HFFc6 (cell line): ENCODE measurements at regions not wholly inside any gene's neighbourhood (a gene's known extent, or its start where the extent isn't known, plus 50 kb on each side); places are given as distances from the start of the nearest gene placed in this dataset.

Experiments used
- DNase-seq: peaks from one replicate; pipeline ENCODE4 v3.0.0-alpha.2; 2018
- H3K27ac Mint-ChIP-seq: 2 replicates; pipeline ENCODE4 v1.8.0; 2020; ENCODE audit warnings: mild to moderate bottlenecking, mixed read lengths
- H3K27me3 Mint-ChIP-seq: 2 replicates; pipeline ENCODE4 v1.8.0; 2021; ENCODE audit warnings: mild to moderate bottlenecking, moderate library complexity, mixed read lengths; ENCODE audit not compliant: insufficient read depth
- H3K36me3 Mint-ChIP-seq: 2 replicates; pipeline ENCODE4 v1.8.0; 2021; ENCODE audit warnings: low read depth, mixed read lengths
- H3K4me1 Mint-ChIP-seq: 2 replicates; pipeline ENCODE4 v1.8.0; 2020; ENCODE audit warnings: low read depth, mixed read lengths
- H3K4me3 Mint-ChIP-seq: 2 replicates; pipeline ENCODE4 v1.8.0; 2020; ENCODE audit warnings: mild to moderate bottlenecking, moderate library complexity, mixed read lengths
- H3K9me3 Mint-ChIP-seq: 2 replicates; pipeline ENCODE4 v1.8.0; 2020; ENCODE audit warnings: mild to moderate bottlenecking, mixed read lengths
- TF ChIP-seq, protein P1 (sequence below): fragments of 200-600 bp; sonication (generic); IDR thresholded peaks from 2 replicates; pipeline ENCODE4 v1.5.0; 2021; ENCODE audit warnings: antibody characterized with exemption, mild to moderate bottlenecking

DNA sequence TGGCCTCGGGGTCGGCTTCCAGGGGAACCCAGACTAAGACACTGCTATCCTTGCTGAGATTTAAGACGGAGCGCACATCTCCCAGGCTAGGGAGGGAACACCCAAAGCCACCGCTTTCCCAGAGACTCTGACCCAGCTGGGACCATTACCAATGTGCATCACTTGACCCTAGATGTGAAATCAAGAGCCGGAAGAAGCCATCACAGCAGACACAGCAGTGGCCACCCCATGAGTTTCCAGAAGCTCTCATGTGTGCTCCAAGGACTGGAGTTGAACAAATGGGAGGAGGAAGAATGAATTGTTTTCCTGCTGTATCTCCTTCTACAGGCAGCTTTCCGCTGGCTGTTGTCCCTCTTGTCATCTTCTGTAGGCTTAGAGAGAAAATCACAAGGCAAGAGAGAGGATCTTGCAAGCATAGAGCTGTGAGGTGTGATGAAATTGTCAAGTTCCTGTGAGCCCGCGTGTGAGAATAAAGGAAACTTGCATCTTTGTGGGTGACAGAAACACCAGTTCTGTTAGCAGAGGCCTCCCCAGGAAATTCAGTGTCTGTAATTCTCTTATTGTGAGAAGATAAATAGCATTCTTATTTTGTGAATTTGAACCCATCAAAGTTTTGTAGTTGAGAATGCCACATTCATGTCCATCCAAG lies 711.8 kb downstream of the UQCRFS1 start:
- Mint-ChIP-seq H3K27me3 (peaks cover 3% of the 10 kb centered on the region; the same call in 1 of the 2 replicates), H3K4me1 (no peaks in the 10 kb centered on the region), H3K27ac (no peak overlapping the region), H3K36me3 (no peaks in the 10 kb centered on the region), H3K9me3 (peaks cover 56% of the 10 kb centered on the region), H3K4me3 (no peak overlapping the region)
- TF ChIP-seq, protein P1, sequence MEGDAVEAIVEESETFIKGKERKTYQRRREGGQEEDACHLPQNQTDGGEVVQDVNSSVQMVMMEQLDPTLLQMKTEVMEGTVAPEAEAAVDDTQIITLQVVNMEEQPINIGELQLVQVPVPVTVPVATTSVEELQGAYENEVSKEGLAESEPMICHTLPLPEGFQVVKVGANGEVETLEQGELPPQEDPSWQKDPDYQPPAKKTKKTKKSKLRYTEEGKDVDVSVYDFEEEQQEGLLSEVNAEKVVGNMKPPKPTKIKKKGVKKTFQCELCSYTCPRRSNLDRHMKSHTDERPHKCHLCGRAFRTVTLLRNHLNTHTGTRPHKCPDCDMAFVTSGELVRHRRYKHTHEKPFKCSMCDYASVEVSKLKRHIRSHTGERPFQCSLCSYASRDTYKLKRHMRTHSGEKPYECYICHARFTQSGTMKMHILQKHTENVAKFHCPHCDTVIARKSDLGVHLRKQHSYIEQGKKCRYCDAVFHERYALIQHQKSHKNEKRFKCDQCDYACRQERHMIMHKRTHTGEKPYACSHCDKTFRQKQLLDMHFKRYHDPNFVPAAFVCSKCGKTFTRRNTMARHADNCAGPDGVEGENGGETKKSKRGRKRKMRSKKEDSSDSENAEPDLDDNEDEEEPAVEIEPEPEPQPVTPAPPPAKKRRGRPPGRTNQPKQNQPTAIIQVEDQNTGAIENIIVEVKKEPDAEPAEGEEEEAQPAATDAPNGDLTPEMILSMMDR = no peak
- DNase-seq = no peak

DNA sequence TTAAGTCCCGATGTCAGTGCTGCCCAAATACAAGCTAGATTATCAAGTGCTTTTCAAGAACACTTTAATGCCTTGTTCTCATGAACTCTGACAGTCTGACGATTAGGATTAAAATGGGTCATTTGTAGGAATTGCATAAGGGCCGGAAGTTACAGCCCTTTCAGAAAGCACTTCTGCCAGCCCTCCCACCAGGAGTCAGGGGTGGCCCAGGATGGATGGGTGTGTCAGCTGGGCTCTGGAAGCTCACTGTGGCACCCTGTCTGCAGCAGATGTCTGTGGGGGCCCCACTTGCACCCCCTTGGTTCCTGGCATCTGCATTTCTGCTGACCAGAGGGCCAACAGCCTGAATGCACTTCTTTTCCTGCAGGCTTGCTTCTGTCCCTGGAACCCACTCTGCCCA lies 712.7 kb downstream of the UQCRFS1 start:
- no peaks in the 10 kb centered on the region for H3K36me3 Mint-ChIP-seq
- H3K9me3 Mint-ChIP-seq = peaks cover 48% of the 10 kb centered on the region
- DNase-seq = no peak
- no peaks in the 10 kb centered on the region for H3K4me1 Mint-ChIP-seq
- H3K4me3 Mint-ChIP-seq = no peak overlapping the region
- no peak overlapping the region for H3K27ac Mint-ChIP-seq
- TF ChIP-seq, protein P1 = no peak
- peaks cover 3% of the 10 kb centered on the region; the same call in 1 of the 2 replicates for H3K27me3 Mint-ChIP-seq

DNA sequence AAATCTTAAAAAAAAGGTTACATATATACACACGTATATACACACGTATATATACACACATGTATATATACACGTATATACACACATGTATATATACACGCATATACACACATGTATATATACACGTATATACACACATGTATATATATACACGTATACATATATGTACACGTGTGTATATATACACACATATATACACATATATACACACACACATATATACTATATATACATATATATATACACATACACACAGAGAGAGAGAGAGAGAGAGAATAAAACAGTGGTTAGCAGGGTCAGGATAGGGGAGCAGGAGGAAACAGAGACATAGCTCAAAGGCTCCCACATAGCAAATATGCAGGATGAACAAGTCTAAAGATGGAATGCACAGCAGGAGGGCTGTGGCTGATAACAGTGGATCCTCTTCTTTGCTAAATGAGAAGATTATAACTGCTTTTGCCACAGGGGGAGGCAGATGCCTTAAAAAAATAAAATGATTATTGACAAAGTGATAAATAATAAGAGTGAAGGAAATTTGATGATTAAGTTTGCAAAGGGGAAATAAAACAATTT lies 714.5 kb downstream of the UQCRFS1 start:
- Mint-ChIP-seq H3K9me3 (peaks cover 41% of the 10 kb centered on the region), H3K27ac (no peak overlapping the region), H3K4me3 (no peak overlapping the region), H3K27me3 (peaks cover 3% of the 10 kb centered on the region; the same call in 1 of the 2 replicates), H3K4me1 (no peaks in the 10 kb centered on the region), H3K36me3 (no peaks in the 10 kb centered on the region; the same call in 1 of the 2 replicates)
- DNase-seq = no peak
- TF ChIP-seq, protein P1 = no peak

DNA sequence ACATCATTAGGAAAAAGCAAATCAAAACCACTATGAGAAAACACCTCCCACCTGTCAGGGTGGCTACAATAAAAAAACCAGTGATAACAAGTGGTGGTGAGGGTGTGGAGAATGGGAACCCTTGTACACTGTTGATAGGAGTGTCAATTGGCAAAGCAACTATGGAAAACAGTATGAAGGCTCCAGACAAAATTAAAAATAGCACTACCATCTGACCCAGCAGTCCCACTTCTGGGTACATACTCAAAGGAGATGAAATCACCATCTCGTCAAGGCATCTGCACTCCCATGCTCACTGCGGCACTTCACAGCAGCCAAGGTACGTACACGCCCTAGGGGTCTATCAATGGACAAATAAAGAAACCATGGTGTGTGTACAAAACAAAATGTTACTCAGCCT lies 715.1 kb downstream of the UQCRFS1 start:
- H3K27me3 Mint-ChIP-seq = peaks cover 3% of the 10 kb centered on the region; the same call in 1 of the 2 replicates

DNA sequence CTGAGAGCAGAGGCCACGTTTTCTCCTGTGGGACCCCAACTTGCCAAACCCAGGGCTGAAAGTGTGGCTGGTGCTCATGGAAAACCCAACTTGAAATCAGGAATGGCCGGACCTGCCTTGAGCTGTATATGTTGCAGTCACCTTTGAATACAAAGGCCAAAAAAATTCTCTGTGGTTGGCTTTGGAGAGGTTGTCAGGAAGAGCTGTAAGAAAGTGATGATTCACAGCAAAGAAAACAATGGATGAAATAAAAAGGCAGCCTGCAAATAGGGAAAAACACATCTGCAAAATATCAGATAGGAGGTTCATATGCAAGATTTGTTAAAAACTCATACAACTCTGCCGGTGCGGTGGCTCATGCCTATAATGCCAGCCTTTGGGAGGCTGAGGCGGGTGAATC lies 715.8 kb downstream of the UQCRFS1 start:
- H3K9me3 Mint-ChIP-seq = peaks cover 44% of the 10 kb centered on the region
- H3K4me1 Mint-ChIP-seq = no peaks in the 10 kb centered on the region
- TF ChIP-seq, protein P1 = no peak
- no peak overlapping the region for H3K27ac Mint-ChIP-seq
- no peak for DNase-seq
- peaks cover 3% of the 10 kb centered on the region; the same call in 1 of the 2 replicates for H3K27me3 Mint-ChIP-seq
- no peaks in the 10 kb centered on the region; the same call in 1 of the 2 replicates for H3K36me3 Mint-ChIP-seq
- no peak overlapping the region for H3K4me3 Mint-ChIP-seq

More for the DNA sequence above, 715.1 kb downstream of the UQCRFS1 start:
- H3K27ac Mint-ChIP-seq = no peak overlapping the region
- TF ChIP-seq, protein P1 = no peak
- H3K4me1 Mint-ChIP-seq = no peaks in the 10 kb centered on the region
- peaks cover 40% of the 10 kb centered on the region for H3K9me3 Mint-ChIP-seq
- H3K4me3 Mint-ChIP-seq = no peak overlapping the region
- no peaks in the 10 kb centered on the region; the same call in 1 of the 2 replicates for H3K36me3 Mint-ChIP-seq
- no peak for DNase-seq
